HG03064 (cell line): ENCODE measurements at regions not wholly inside any gene's neighbourhood (a gene's known extent, or its start where the extent isn't known, plus 50 kb on each side); places are given as distances from the start of the nearest gene placed in this dataset.

ENCODE experiments used
- ATAC-seq: cut with Tn5 transposase; IDR thresholded peaks from one replicate; pipeline ENCODE4 v1.9.1; 2021; ENCODE audit warnings: low read depth; ENCODE audit not compliant: unreplicated experiment

GRCh38 chr2:71277536-71278103, 50.7 kb upstream of the PAIP2B start:
- ATAC-seq: no peak

- no peak for ATAC-seq
These were observed 50.2 kb upstream of the PAIP2B start for GRCh38 chr2:71277147-71277475.

- peak; percentile 93 for ATAC-seq
These were observed 49.6 kb upstream of the PAIP2B start for GRCh38 chr2:71276311-71277146.
